ENCODE measurements at regions not wholly inside any gene's neighbourhood (a gene's known extent, or its start where the extent isn't known, plus 50 kb on each side); places are given as distances from the start of the nearest gene placed in this dataset.
A peak's percentile ranks its signal among the peaks of the same experiment; 100 is the strongest.

DNA sequence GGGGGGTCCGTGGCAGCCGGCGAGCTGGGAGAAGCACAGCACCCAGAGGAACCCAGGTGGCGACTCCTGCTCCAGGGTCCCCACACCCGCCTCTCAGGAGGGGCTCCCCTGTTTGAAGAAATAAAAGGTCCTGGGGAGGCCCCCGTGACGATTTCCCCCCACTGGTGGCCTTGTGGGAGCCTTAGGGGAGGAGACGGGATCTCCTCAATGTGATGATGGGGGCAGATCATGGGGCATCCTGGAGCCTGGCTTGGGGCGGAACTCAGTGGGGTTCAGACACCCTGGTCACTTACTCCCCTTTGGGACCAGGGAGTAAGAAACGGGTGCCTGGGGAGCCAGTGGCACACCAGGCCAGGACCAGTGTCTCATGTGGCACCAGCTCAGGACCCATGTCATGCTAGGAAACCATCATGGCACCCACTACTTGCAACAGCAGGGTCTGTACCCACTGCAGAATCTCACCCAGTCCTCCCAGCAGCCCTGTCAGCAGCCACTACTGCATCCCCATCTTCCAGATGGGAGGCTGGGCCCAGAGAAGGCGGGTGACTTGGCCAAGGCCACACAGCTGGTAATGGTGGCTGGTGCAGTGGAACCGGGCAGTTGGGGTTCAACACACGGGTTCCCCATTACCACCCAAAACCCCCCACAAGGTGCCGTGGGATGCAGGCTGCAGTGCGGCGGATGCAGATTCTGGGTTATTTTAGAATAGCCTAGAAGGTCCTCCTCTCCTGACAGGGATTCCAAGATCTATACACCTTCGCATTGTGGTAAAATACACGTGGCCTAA lies 130.7 kb downstream of the CTTN start:
- Histone ChIP-seq H3K4me2 (no peak overlapping the region), H3K79me2 (ENCODE audit: insufficient read depth) (no peaks in the 10 kb centered on the region), H3K4me1 (ENCODE audit: control insufficient read depth in 1 of 2, insufficient read depth in 2 of 2, low read depth in 1 of 2, low read length in 1 of 2) (peaks cover 0 to 43% of the 10 kb centered on the region in 2 experiments; a peak in 1 of 4 replicates), H4K20me1 (ENCODE audit: insufficient read depth) (no peaks in the 10 kb centered on the region), H2AFZ (ENCODE audit: low read depth) (no peak overlapping the region), H3K9me2 (no peaks in the 10 kb centered on the region), H3F3A (replicated peaks; ENCODE audit: insufficient read depth) (no peaks in the 10 kb centered on the region), H3K27ac (ENCODE audit: low read depth in 2 of 2, low read length in 1 of 2) (no peak overlapping the region), H3K9me3 (no peaks in the 10 kb centered on the region), H3K9ac (no peak overlapping the region), H3K27me3 (ENCODE audit: insufficient read depth) (no peaks in the 10 kb centered on the region), H3K36me3 (replicated peaks in 1 of 2; ENCODE audit: control insufficient read depth in 1 of 2, insufficient read depth in 2 of 2, low read length in 1 of 2) (no peaks in the 10 kb centered on the region), H3K4me3 (ENCODE audit: low read depth in 2 of 2, low read length in 1 of 2) (no peak overlapping the region)
- 81% methylated on average over 8 of the region's 18 CpGs for WGBS (ENCODE audit: low lambda C conversion rate)
- TF ChIP-seq EP300 (IDR thresholded peaks at IDR 0.05; ENCODE audit: borderline replicate concordance in 1 of 2, low read depth in 1 of 2, low read length in 1 of 2) (no peak), RCOR1 (IDR thresholded peaks at IDR 0.05; ENCODE audit: low read length) (no peak), TEAD4 (IDR thresholded peaks at IDR 0.05; ENCODE audit: borderline replicate concordance, insufficient read depth) (no peak), MEF2A (IDR thresholded peaks at IDR 0.05; ENCODE audit: borderline replicate concordance, low read depth) (no peak), EZH2phosphoT487 (IDR thresholded peaks at IDR 0.05; ENCODE audit: borderline replicate concordance, low read depth) (no peak), NRF1 (IDR thresholded peaks at IDR 0.05; ENCODE audit: low read depth, low read length) (no peak), TCF12 (IDR thresholded peaks at IDR 0.05) (no peak)
- TF ChIP-seq, protein P1, sequence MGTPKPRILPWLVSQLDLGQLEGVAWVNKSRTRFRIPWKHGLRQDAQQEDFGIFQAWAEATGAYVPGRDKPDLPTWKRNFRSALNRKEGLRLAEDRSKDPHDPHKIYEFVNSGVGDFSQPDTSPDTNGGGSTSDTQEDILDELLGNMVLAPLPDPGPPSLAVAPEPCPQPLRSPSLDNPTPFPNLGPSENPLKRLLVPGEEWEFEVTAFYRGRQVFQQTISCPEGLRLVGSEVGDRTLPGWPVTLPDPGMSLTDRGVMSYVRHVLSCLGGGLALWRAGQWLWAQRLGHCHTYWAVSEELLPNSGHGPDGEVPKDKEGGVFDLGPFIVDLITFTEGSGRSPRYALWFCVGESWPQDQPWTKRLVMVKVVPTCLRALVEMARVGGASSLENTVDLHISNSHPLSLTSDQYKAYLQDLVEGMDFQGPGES (IDR thresholded peaks at IDR 0.05; ENCODE audit: low read depth, low read length) = no peak
- ChIA-PET CTCF (interaction anchor here (1.8 kb wide), 1 partner anchor 18 kb away, joined by 6 read pairs; no protein-coding TSS in a partner anchor), POLR2A (no interaction called here)
- DNase-seq = peak; percentile 10

DNA sequence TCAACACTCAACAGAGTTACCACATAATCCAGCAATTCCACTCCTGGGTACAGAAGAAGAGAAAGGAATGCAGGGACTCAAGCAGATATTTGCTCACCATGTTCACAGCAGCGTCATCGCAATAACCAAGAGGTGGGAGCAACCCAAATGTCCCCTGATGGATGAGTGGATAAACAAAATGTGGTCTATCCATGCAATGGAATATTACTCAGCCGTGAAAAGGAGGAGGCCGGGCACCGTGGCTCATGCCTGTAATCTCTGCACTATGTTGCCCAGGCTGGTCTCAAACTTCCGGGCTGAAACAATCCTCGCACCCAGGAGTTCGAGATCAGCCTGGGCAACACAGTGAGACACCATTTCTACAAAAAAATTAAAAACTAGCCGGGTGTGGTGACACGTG lies 131.7 kb downstream of the CTTN start:
- H3K27me3 ChIP-seq (ENCODE audit: insufficient read depth) = no peaks in the 10 kb centered on the region
- H3K79me2 ChIP-seq (ENCODE audit: insufficient read depth) = no peaks in the 10 kb centered on the region
- no peak for DNase-seq
- no peaks in the 10 kb centered on the region for H4K20me1 ChIP-seq (ENCODE audit: insufficient read depth)
- no peaks in the 10 kb centered on the region for H3K36me3 ChIP-seq (replicated peaks in 1 of 2; ENCODE audit: control insufficient read depth in 1 of 2, insufficient read depth in 2 of 2, low read length in 1 of 2)
- no peak overlapping the region for H3K4me2 ChIP-seq
- no peak overlapping the region for H3K9ac ChIP-seq
- H3K27ac ChIP-seq (ENCODE audit: low read depth in 2 of 2, low read length in 1 of 2) = no peak overlapping the region
- H3F3A ChIP-seq (replicated peaks; ENCODE audit: insufficient read depth) = no peaks in the 10 kb centered on the region
- 59% methylated on average over 9 of the region's 10 CpGs for WGBS (ENCODE audit: low lambda C conversion rate)
- H3K9me2 ChIP-seq = no peaks in the 10 kb centered on the region
- peaks cover 0 to 33% of the 10 kb centered on the region in 2 experiments; a peak in 1 of 4 replicates for H3K4me1 ChIP-seq (ENCODE audit: control insufficient read depth in 1 of 2, insufficient read depth in 2 of 2, low read depth in 1 of 2, low read length in 1 of 2)
- POLR2A ChIA-PET = no interaction called here
- H2AFZ ChIP-seq (ENCODE audit: low read depth) = no peak overlapping the region
- CTCF ChIA-PET = no interaction called here
- no peak overlapping the region for H3K4me3 ChIP-seq (ENCODE audit: low read depth in 2 of 2, low read length in 1 of 2)
- H3K9me3 ChIP-seq = no peaks in the 10 kb centered on the region
- no peak for TF ChIP-seq FOXM1 (IDR thresholded peaks at IDR 0.05; ENCODE audit: low read depth)
- TF ChIP-seq RFX5 (IDR thresholded peaks at IDR 0.05; ENCODE audit: low read length) = no peak
- TF ChIP-seq EZH2phosphoT487 (IDR thresholded peaks at IDR 0.05; ENCODE audit: borderline replicate concordance, low read depth) = no peak
- TF ChIP-seq, protein P2, sequence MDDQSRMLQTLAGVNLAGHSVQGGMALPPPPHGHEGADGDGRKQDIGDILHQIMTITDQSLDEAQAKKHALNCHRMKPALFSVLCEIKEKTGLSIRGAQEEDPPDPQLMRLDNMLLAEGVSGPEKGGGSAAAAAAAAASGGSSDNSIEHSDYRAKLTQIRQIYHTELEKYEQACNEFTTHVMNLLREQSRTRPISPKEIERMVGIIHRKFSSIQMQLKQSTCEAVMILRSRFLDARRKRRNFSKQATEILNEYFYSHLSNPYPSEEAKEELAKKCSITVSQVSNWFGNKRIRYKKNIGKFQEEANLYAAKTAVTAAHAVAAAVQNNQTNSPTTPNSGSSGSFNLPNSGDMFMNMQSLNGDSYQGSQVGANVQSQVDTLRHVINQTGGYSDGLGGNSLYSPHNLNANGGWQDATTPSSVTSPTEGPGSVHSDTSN (IDR thresholded peaks at IDR 0.05) = no peak
- TF ChIP-seq RCOR1 (IDR thresholded peaks at IDR 0.05; ENCODE audit: low read length) = no peak
- no peak for TF ChIP-seq TCF12 (IDR thresholded peaks at IDR 0.05)
- TF ChIP-seq TEAD4 (IDR thresholded peaks at IDR 0.05; ENCODE audit: borderline replicate concordance, insufficient read depth) = no peak
- TF ChIP-seq JUND (IDR thresholded peaks at IDR 0.05) = no peak
- TF ChIP-seq, protein P3, sequence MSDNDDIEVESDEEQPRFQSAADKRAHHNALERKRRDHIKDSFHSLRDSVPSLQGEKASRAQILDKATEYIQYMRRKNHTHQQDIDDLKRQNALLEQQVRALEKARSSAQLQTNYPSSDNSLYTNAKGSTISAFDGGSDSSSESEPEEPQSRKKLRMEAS (IDR thresholded peaks at IDR 0.05; ENCODE audit: low read depth) = no peak
- TF ChIP-seq, protein P4, sequence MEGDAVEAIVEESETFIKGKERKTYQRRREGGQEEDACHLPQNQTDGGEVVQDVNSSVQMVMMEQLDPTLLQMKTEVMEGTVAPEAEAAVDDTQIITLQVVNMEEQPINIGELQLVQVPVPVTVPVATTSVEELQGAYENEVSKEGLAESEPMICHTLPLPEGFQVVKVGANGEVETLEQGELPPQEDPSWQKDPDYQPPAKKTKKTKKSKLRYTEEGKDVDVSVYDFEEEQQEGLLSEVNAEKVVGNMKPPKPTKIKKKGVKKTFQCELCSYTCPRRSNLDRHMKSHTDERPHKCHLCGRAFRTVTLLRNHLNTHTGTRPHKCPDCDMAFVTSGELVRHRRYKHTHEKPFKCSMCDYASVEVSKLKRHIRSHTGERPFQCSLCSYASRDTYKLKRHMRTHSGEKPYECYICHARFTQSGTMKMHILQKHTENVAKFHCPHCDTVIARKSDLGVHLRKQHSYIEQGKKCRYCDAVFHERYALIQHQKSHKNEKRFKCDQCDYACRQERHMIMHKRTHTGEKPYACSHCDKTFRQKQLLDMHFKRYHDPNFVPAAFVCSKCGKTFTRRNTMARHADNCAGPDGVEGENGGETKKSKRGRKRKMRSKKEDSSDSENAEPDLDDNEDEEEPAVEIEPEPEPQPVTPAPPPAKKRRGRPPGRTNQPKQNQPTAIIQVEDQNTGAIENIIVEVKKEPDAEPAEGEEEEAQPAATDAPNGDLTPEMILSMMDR (IDR thresholded peaks at IDR 0.05) = no peak
- no peak for TF ChIP-seq TAF1 (IDR thresholded peaks at IDR 0.05; ENCODE audit: borderline replicate concordance, low read depth, low read length)
- no peak for TF ChIP-seq RXRA (IDR thresholded peaks at IDR 0.05; ENCODE audit: borderline replicate concordance, low read depth)
- TF ChIP-seq, protein P5, sequence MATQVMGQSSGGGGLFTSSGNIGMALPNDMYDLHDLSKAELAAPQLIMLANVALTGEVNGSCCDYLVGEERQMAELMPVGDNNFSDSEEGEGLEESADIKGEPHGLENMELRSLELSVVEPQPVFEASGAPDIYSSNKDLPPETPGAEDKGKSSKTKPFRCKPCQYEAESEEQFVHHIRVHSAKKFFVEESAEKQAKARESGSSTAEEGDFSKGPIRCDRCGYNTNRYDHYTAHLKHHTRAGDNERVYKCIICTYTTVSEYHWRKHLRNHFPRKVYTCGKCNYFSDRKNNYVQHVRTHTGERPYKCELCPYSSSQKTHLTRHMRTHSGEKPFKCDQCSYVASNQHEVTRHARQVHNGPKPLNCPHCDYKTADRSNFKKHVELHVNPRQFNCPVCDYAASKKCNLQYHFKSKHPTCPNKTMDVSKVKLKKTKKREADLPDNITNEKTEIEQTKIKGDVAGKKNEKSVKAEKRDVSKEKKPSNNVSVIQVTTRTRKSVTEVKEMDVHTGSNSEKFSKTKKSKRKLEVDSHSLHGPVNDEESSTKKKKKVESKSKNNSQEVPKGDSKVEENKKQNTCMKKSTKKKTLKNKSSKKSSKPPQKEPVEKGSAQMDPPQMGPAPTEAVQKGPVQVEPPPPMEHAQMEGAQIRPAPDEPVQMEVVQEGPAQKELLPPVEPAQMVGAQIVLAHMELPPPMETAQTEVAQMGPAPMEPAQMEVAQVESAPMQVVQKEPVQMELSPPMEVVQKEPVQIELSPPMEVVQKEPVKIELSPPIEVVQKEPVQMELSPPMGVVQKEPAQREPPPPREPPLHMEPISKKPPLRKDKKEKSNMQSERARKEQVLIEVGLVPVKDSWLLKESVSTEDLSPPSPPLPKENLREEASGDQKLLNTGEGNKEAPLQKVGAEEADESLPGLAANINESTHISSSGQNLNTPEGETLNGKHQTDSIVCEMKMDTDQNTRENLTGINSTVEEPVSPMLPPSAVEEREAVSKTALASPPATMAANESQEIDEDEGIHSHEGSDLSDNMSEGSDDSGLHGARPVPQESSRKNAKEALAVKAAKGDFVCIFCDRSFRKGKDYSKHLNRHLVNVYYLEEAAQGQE (IDR thresholded peaks at IDR 0.05; ENCODE audit: low read depth, low read length) = no peak
- no peak for TF ChIP-seq CHD2 (IDR thresholded peaks at IDR 0.05; ENCODE audit: low read length, partially characterized antibody)
- no peak for TF ChIP-seq NFIC (IDR thresholded peaks at IDR 0.05; ENCODE audit: borderline replicate concordance)

All from SK-N-SH (cell line).